Choroid plexus epithelial cell (primary cell): ENCODE measurements at regions not wholly inside any gene's neighbourhood (a gene's known extent, or its start where the extent isn't known, plus 50 kb on each side); places are given as distances from the start of the nearest gene placed in this dataset.
"Not testable (repeated sequence)": the region's sequence is repeated elsewhere in the genome, so short reads cannot be mapped to it uniquely, and the experiment has no call there.

Source experiments
- DNase-seq: peaks from one replicate; pipeline ENCODE4 v3.0.0-alpha.2; 2010; ENCODE audit warnings: low read depth
- H3K4me3 ChIP-seq: 2 replicates; pipeline ENCODE4 v1.5.1; 2011; ENCODE audit warnings: low read depth, mild to moderate bottlenecking, control low read depth, low read length, moderate library complexity
- CTCF ChIP-seq: conservative IDR thresholded peaks from 2 replicates; pipeline ENCODE4 v1.5.1; 2011; ENCODE audit warnings: low read depth, mild to moderate bottlenecking, control low read depth, inconsistent platforms, low read length, moderate library complexity

- DNase-seq = no peak
- H3K4me3 ChIP-seq = no peak overlapping the region
- TF ChIP-seq CTCF = no peak
Measured at GRCh38 chr18:66046032-66046602, 295.3 kb downstream of the CDH7 start.

- no peak for DNase-seq
- H3K4me3 ChIP-seq = no peak overlapping the region
- TF ChIP-seq CTCF = no peak
Measured at GRCh38 chr18:66043009-66043408, 292.2 kb downstream of the CDH7 start.

- peak; percentile 37 for DNase-seq
- no peak overlapping the region for H3K4me3 ChIP-seq
- TF ChIP-seq CTCF = no peak
Measured at GRCh38 chr18:66013969-66014368, 263.2 kb downstream of the CDH7 start.

- no peak overlapping the region for H3K4me3 ChIP-seq
- no peak for TF ChIP-seq CTCF
- DNase-seq = no peak
Measured at GRCh38 chr18:66011916-66012315, 261.1 kb downstream of the CDH7 start.

- no peak for TF ChIP-seq CTCF
- H3K4me3 ChIP-seq = no peak overlapping the region
- no peak for DNase-seq
Measured at GRCh38 chr18:66005831-66006588, 255.2 kb downstream of the CDH7 start.

- not testable (repeated sequence) for DNase-seq, H3K4me3 ChIP-seq
Measured at GRCh38 chr18:65998971-65999700, 248.3 kb downstream of the CDH7 start.

- TF ChIP-seq CTCF = no peak
- no peak overlapping the region for H3K4me3 ChIP-seq
- DNase-seq = no peak
Measured at GRCh38 chr18:65995206-65995605, 244.4 kb downstream of the CDH7 start.
